ENCODE measurements at regions not wholly inside any gene's neighbourhood (a gene's known extent, or its start where the extent isn't known, plus 50 kb on each side); places are given as distances from the start of the nearest gene placed in this dataset.

DNA sequence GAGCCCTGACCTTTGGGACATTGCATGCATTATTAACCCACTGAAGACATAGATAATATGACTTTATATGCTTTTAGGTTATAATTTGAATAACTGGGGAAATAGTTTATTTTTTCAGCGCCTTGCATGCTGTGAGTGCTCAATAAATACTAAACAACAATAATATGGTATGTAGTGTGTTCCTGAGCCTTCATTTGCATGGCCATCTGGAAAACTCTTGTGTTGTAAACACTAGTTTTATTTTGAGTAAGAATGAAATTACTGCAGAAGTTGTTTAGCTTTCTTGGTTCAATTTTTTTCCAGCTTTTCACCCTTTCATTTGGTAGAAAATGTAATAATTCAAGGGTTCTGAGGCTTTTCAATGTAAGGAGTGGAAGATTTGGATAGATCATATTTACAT lies 189.3 kb upstream of the GALNT5 start:
- TF ChIP-seq, protein P1, sequence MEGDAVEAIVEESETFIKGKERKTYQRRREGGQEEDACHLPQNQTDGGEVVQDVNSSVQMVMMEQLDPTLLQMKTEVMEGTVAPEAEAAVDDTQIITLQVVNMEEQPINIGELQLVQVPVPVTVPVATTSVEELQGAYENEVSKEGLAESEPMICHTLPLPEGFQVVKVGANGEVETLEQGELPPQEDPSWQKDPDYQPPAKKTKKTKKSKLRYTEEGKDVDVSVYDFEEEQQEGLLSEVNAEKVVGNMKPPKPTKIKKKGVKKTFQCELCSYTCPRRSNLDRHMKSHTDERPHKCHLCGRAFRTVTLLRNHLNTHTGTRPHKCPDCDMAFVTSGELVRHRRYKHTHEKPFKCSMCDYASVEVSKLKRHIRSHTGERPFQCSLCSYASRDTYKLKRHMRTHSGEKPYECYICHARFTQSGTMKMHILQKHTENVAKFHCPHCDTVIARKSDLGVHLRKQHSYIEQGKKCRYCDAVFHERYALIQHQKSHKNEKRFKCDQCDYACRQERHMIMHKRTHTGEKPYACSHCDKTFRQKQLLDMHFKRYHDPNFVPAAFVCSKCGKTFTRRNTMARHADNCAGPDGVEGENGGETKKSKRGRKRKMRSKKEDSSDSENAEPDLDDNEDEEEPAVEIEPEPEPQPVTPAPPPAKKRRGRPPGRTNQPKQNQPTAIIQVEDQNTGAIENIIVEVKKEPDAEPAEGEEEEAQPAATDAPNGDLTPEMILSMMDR (IDR thresholded peaks at IDR 0.05; ENCODE audit: low read depth, low read length, poor library complexity, severe bottlenecking): no peak
- no peak for TF ChIP-seq EZH2phosphoT487 (IDR thresholded peaks at IDR 0.05; ENCODE audit: borderline replicate concordance, low read length)

Data from DOHH2 (cell line).